ENCODE measurements at regions not wholly inside any gene's neighbourhood (a gene's known extent, or its start where the extent isn't known, plus 50 kb on each side); places are given as distances from the start of the nearest gene placed in this dataset.

GRCh38 chr3:94365006-94365405 lies 302.1 kb downstream of the NSUN3 start:
- no peak overlapping the region for H3K4me3 ChIP-seq (ENCODE audit: low read length)
- H3K4me2 ChIP-seq (ENCODE audit: low read length), result no peak overlapping the region
- ChIA-PET POLR2A (ENCODE audit: unreplicated experiment) (no interaction called here), CTCF (no interaction called here)
- H3F3A ChIP-seq (ENCODE audit: low read length, unreplicated experiment), result no peaks in the 10 kb centered on the region
- no TSS peak for BruUV-seq (replicated peaks)
- H2AFZ ChIP-seq (ENCODE audit: low read length), result no peak overlapping the region
- no peaks in the 10 kb centered on the region for H3K9me2 ChIP-seq (replicated peaks; ENCODE audit: low read length)
- intact Hi-C loops (cut with micrococcal nuclease), result no loop called here
- H3K27me3 ChIP-seq (ENCODE audit: low read length), result no peaks in the 10 kb centered on the region
- no peak overlapping the region for H3K9ac ChIP-seq (ENCODE audit: low read length)
- no peak for TF ChIP-seq EZH2 (IDR thresholded peaks at IDR 0.05; ENCODE audit: low read length, unreplicated experiment)
- H3K36me3 ChIP-seq (ENCODE audit: low read depth, low read length), result no peaks in the 10 kb centered on the region
- no peak for DNase-seq
- H4K20me1 ChIP-seq (ENCODE audit: low read length), result no peaks in the 10 kb centered on the region
- H3K27ac ChIP-seq (ENCODE audit: low read length), result no peak overlapping the region
- no peaks in the 10 kb centered on the region for H3K9me3 ChIP-seq (ENCODE audit: low read length)
- no peaks in the 10 kb centered on the region for H3K4me1 ChIP-seq (ENCODE audit: insufficient read depth, low read length)
- no peak for ATAC-seq
- no peaks in the 10 kb centered on the region for H3K79me2 ChIP-seq (ENCODE audit: low read length)

GRCh38 chr3:94372026-94372425 lies 309.2 kb downstream of the NSUN3 start:
- no peaks in the 10 kb centered on the region for H3K36me3 ChIP-seq (ENCODE audit: low read depth, low read length)
- no TSS peak for BruUV-seq (replicated peaks)
- POLR2A ChIA-PET (ENCODE audit: unreplicated experiment), result no interaction called here
- no peak overlapping the region for H3K4me2 ChIP-seq (ENCODE audit: low read length)
- no peak for TF ChIP-seq EZH2 (IDR thresholded peaks at IDR 0.05; ENCODE audit: low read length, unreplicated experiment)
- TF ChIP-seq EZH2phosphoT487 (IDR thresholded peaks at IDR 0.05; ENCODE audit: borderline replicate concordance, low read length), result no peak
- TF ChIP-seq CTCF (conservative IDR thresholded peaks at IDR 0.05; ENCODE audit: low read depth, low read length), result no peak
- H4K20me1 ChIP-seq (ENCODE audit: low read length), result no peaks in the 10 kb centered on the region
- H3F3A ChIP-seq (ENCODE audit: low read length, unreplicated experiment), result no peaks in the 10 kb centered on the region
- H3K4me1 ChIP-seq (ENCODE audit: insufficient read depth, low read length), result no peaks in the 10 kb centered on the region
- CTCF ChIA-PET, result no interaction called here
- H3K27me3 ChIP-seq (ENCODE audit: low read length), result no peaks in the 10 kb centered on the region
- no peak overlapping the region for H3K27ac ChIP-seq (ENCODE audit: low read length)
- DNase-seq (no peak), ATAC-seq (no peak)
- no peak overlapping the region for H3K9ac ChIP-seq (ENCODE audit: low read length)
- H3K4me3 ChIP-seq (ENCODE audit: low read length), result no peak overlapping the region
- intact Hi-C loops (cut with micrococcal nuclease), result no loop called here
- no peaks in the 10 kb centered on the region for H3K79me2 ChIP-seq (ENCODE audit: low read length)
- H3K9me3 ChIP-seq (ENCODE audit: low read length), result no peaks in the 10 kb centered on the region
- H2AFZ ChIP-seq (ENCODE audit: low read length), result no peak overlapping the region
- H3K9me2 ChIP-seq (replicated peaks; ENCODE audit: low read length), result no peaks in the 10 kb centered on the region

- POLR2A ChIA-PET (ENCODE audit: unreplicated experiment), result no interaction called here
- Histone ChIP-seq H4K20me1 (ENCODE audit: low read length) (no peaks in the 10 kb centered on the region), H3K4me1 (ENCODE audit: insufficient read depth, low read length) (no peaks in the 10 kb centered on the region), H3K9ac (ENCODE audit: low read length) (no peak overlapping the region), H3K9me2 (replicated peaks; ENCODE audit: low read length) (no peaks in the 10 kb centered on the region), H3K27ac (ENCODE audit: low read length) (no peak overlapping the region), H3K4me3 (ENCODE audit: low read length) (no peak overlapping the region), H3K27me3 (ENCODE audit: low read length) (no peaks in the 10 kb centered on the region), H3K79me2 (ENCODE audit: low read length) (no peaks in the 10 kb centered on the region), H3K4me2 (ENCODE audit: low read length) (no peak overlapping the region), H3K9me3 (ENCODE audit: low read length) (no peaks in the 10 kb centered on the region; the same call in 1 of the 2 replicates), H2AFZ (ENCODE audit: low read length) (no peak overlapping the region), H3K36me3 (ENCODE audit: low read depth, low read length) (no peaks in the 10 kb centered on the region), H3F3A (ENCODE audit: low read length, unreplicated experiment) (no peaks in the 10 kb centered on the region)
- ATAC-seq (no peak), DNase-seq (no peak)
- TF ChIP-seq EZH2 (IDR thresholded peaks at IDR 0.05; ENCODE audit: low read length, unreplicated experiment), result no peak
- no peak for TF ChIP-seq CTCF (conservative IDR thresholded peaks at IDR 0.05; ENCODE audit: low read depth, low read length)
- TF ChIP-seq EZH2phosphoT487 (IDR thresholded peaks at IDR 0.05; ENCODE audit: borderline replicate concordance, low read length), result no peak
- BruUV-seq (replicated peaks), result no TSS peak
- intact Hi-C loops (cut with micrococcal nuclease), result no loop called here
- CTCF ChIA-PET, result no interaction called here
These were observed 310.6 kb downstream of the NSUN3 start for GRCh38 chr3:94373456-94373855.

Measured in PC-3 (cell line).